ENCODE measurements at regions not wholly inside any gene's neighbourhood (a gene's known extent, or its start where the extent isn't known, plus 50 kb on each side); places are given as distances from the start of the nearest gene placed in this dataset.

- no peak for DNase-seq (ENCODE audit: extremely low read depth, low read depth)
- no peak for TF ChIP-seq CTCF (IDR thresholded peaks at IDR 0.05; ENCODE audit: low read depth, low read length)
These were observed 123.5 kb upstream of the NDP start for GRCh38 chrX:44096666-44097065.

DNA sequence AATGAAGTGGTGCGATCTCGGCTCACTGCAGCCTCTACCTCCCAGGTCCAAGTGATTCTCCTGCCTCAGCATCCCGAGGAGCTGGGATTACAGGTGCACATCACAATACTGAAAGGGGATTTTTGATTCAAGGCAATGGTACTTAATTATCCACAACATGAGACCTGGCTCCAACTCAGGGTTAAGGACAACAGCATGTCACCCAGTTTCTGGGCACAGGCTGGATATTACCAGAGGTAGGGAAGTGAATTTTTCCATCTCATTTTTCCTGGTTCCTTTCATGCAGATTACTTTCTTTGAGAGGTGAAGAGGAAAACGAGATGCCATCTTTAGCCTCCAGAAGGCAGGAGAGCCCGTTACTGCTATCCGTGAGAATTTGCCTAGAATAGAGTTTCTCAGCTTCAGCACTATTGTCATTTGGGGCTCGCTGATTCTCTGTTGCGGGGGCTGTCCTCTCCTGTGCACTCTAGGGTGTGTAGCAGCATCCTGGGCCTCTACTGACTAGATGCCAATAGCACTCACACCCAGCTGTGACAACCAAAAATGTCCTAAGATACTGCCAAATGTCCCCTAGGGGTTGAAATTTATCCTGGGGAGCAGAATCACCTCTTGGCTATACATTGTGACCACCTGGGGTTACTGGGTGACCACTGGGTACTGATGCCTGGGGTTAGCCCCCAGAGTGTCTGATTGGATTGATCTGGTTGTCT is 121.8 kb upstream of the NDP start:
- no peak for DNase-seq (ENCODE audit: extremely low read depth, low read depth)
- no peak for TF ChIP-seq CTCF (IDR thresholded peaks at IDR 0.05; ENCODE audit: low read depth, low read length)

GRCh38 chrX:44093431-44093830 is 120.2 kb upstream of the NDP start:
- DNase-seq (ENCODE audit: extremely low read depth, low read depth), result no peak
- no peak for TF ChIP-seq CTCF (IDR thresholded peaks at IDR 0.05; ENCODE audit: low read depth, low read length)

- TF ChIP-seq CTCF (IDR thresholded peaks at IDR 0.05; ENCODE audit: low read depth, low read length), result no peak
- DNase-seq (ENCODE audit: extremely low read depth, low read depth), result no peak
These were observed 119.6 kb upstream of the NDP start for GRCh38 chrX:44092778-44093177.

- no peak for DNase-seq (ENCODE audit: extremely low read depth, low read depth)
- no peak for TF ChIP-seq CTCF (IDR thresholded peaks at IDR 0.05; ENCODE audit: low read depth, low read length)
These were observed 115.4 kb upstream of the NDP start for GRCh38 chrX:44088510-44089144.

- no peak for DNase-seq (ENCODE audit: extremely low read depth, low read depth)
- TF ChIP-seq CTCF (IDR thresholded peaks at IDR 0.05; ENCODE audit: low read depth, low read length), result no peak
These were observed 112.0 kb upstream of the NDP start for GRCh38 chrX:44085209-44085608.

- TF ChIP-seq CTCF (IDR thresholded peaks at IDR 0.05; ENCODE audit: low read depth, low read length), result no peak
- DNase-seq (ENCODE audit: extremely low read depth, low read depth), result no peak
These were observed 109.6 kb upstream of the NDP start for GRCh38 chrX:44082829-44083228.
